HCT116 (cell line): ENCODE measurements at regions not wholly inside any gene's neighbourhood (a gene's known extent, or its start where the extent isn't known, plus 50 kb on each side); places are given as distances from the start of the nearest gene placed in this dataset.

Source experiments
- ATAC-seq: fragments of 200-7000 bp; cut with Tn5 transposase; 2 replicates; pipeline ENCODE4 v1.9.1; 2020; ENCODE audit warnings: mild to moderate bottlenecking, moderate library complexity
- BruUV-seq: library from RNA; stranded (reverse); fragments of 400-500 nt; replicated peaks from 2 replicates; lab custom pipeline; 2021; lab: Mats Ljungman, UMichigan
- CTCF ChIA-PET: fragments of 300-600 bp; sonication (Branson Sonifier 250); formaldehyde crosslinking; loops from one replicate; lab custom pipeline; 2021; ENCODE audit warnings: antibody characterized with exemption; lab: Charles Lee
- POLR2A ChIA-PET: fragments of 300-600, 350-600 bp; sonication (Branson Sonifier 250); formaldehyde crosslinking; loops from one replicate; lab custom pipeline; 2021; ENCODE audit warnings: antibody characterized with exemption; lab: Charles Lee
- RAD21 ChIA-PET, 2 experiments: fragments of 300-600 bp; sonication (Branson Sonifier 250); formaldehyde crosslinking; loops; one replicate each; lab custom pipeline; 2023; ENCODE audit warnings: low total read pairs in 2 of 2; ENCODE audit not compliant: uncharacterized antibody in 2 of 2, unreplicated experiment in 2 of 2, low non-redundant PET in 1 of 2; lab: Charles Lee
- DNase-seq: peaks from one replicate; pipeline ENCODE4 v3.0.0-alpha.2; 2010; ENCODE audit warnings: low read depth, low spot score
- H2AFZ ChIP-seq: fragments of 200-600 bp; shearing (Covaris generic), sonication (generic); 2 replicates; pipeline ENCODE4 v1.6.1; 2017; ENCODE audit warnings: low read depth, mixed run types, mixed read lengths, antibody characterized with exemption, low read length; ENCODE audit not compliant: poor library complexity, severe bottlenecking
- H3K27ac ChIP-seq: 2 replicates; pipeline ENCODE4 v1.5.1; 2012; ENCODE audit warnings: low read depth, low read length
- H3K27me3 ChIP-seq: fragments of 200-600 bp; sonication (generic); 2 replicates; pipeline ENCODE4 v1.6.1; 2016; ENCODE audit warnings: mixed run types, low read length, mixed read lengths; ENCODE audit not compliant: insufficient read depth
- H3K36me3 ChIP-seq, 2 experiments: fragments of 200-500 bp in 1 of 2; fragments of 200-600 bp in 1 of 2; sonication (Bioruptor generic) in 1 of 2; sonication (generic) in 1 of 2; 2 replicates each; pipeline versions ENCODE4 v1.5.1 to v1.6.1; 2014 to 2016; ENCODE audit warnings: low read length in 2 of 2, inconsistent platforms in 1 of 2, mixed read lengths in 1 of 2, mixed run types in 1 of 2; ENCODE audit not compliant: insufficient read depth in 2 of 2, control insufficient read depth in 1 of 2
- H3K4me1 ChIP-seq, 2 experiments: fragments of 200-600 bp in 1 of 2; sonication (generic) in 1 of 2; 2 replicates each; pipeline versions ENCODE4 v1.5.1 to v1.6.1; 2012 to 2017; ENCODE audit warnings: low read length in 2 of 2, inconsistent platforms in 1 of 2, mild to moderate bottlenecking in 1 of 2, mixed read lengths in 1 of 2, mixed run types in 1 of 2, moderate library complexity in 1 of 2; ENCODE audit not compliant: insufficient read depth in 2 of 2, control insufficient read depth in 1 of 2
- H3K4me2 ChIP-seq: fragments of 200-600 bp; sonication (generic); 2 replicates; pipeline ENCODE4 v1.6.1; 2017; ENCODE audit warnings: mixed run types, low read length, mixed read lengths
- H3K4me3 ChIP-seq, 2 experiments: fragments of 200-600 bp in 1 of 2; sonication (generic) in 1 of 2; replicated peaks in 1 of 2; 2 replicates each; pipeline ENCODE4 v1.5.1; 2011 to 2016; ENCODE audit warnings: low read length in 2 of 2, control low read depth in 1 of 2, low read depth in 1 of 2, mild to moderate bottlenecking in 1 of 2, mixed read lengths in 1 of 2, mixed run types in 1 of 2
- H3K79me2 ChIP-seq: fragments of 200-600 bp; sonication (generic); 2 replicates; pipeline ENCODE4 v1.6.1; 2017; ENCODE audit warnings: mild to moderate bottlenecking, mixed run types, low read length, moderate library complexity, mixed read lengths; ENCODE audit not compliant: insufficient read depth
- H3K9ac ChIP-seq: fragments of 200-600 bp; sonication (generic); 2 replicates; pipeline ENCODE4 v1.6.1; 2016; ENCODE audit warnings: low read length, mixed read lengths
- H3K9me2 ChIP-seq: fragments of 200-600 bp; sonication (generic), shearing (Covaris generic); 2 replicates; pipeline ENCODE4 v1.6.1; 2017; ENCODE audit warnings: mixed run types, mild to moderate bottlenecking, moderate library complexity; ENCODE audit not compliant: insufficient read depth
- H3K9me3 ChIP-seq, 2 experiments: fragments of 200-500 bp in 1 of 2; fragments of 200-600 bp in 1 of 2; sonication (Bioruptor generic) in 1 of 2; sonication (generic) in 1 of 2; 2 replicates each; pipeline ENCODE4 v1.6.1; 2014 to 2017; ENCODE audit warnings: low read length in 2 of 2, mixed read lengths in 2 of 2, inconsistent platforms in 1 of 2, low read depth in 1 of 2, mild to moderate bottlenecking in 1 of 2, mixed run types in 1 of 2, moderate library complexity in 1 of 2; ENCODE audit not compliant: control insufficient read depth in 1 of 2, insufficient read depth in 1 of 2
- H4K20me1 ChIP-seq: fragments of 200-600 bp; sonication (generic), shearing (Covaris generic); 2 replicates; pipeline ENCODE4 v1.6.1; 2017; ENCODE audit warnings: mixed run types, mild to moderate bottlenecking, moderate library complexity; ENCODE audit not compliant: insufficient read depth
- CBX3 ChIP-seq: IDR thresholded peaks from 2 replicates; pipeline ENCODE4 v1.6.1; 2012; ENCODE audit warnings: low read depth
- CTCF ChIP-seq, 3 experiments: fragments of 200-600 bp in 1 of 3; sonication (generic) in 1 of 3; IDR thresholded peaks in 2 of 3; conservative IDR thresholded peaks in 1 of 3; 2 replicates each; pipeline ENCODE4 v1.5.1; 2012 to 2017; ENCODE audit warnings: low read depth in 2 of 3, low read length in 2 of 3, antibody characterized with exemption in 1 of 3, borderline replicate concordance in 1 of 3, control low read depth in 1 of 3, mild to moderate bottlenecking in 1 of 3, mixed read lengths in 1 of 3, mixed run types in 1 of 3, moderate library complexity in 1 of 3; ENCODE audit not compliant: insufficient read depth in 1 of 3
- ELF1 ChIP-seq: IDR thresholded peaks from 2 replicates; pipeline ENCODE4 v1.6.1; 2012; ENCODE audit warnings: low read depth, borderline replicate concordance
- EZH2 ChIP-seq: fragments of 200-600 bp; sonication (generic); IDR thresholded peaks from 2 replicates; pipeline ENCODE4 v1.6.1; 2017; ENCODE audit warnings: antibody characterized with exemption, mixed run types
- EZH2phosphoT487 ChIP-seq: fragments of 200-600 bp; IDR thresholded peaks from 2 replicates; pipeline ENCODE4 v1.6.1; 2018; ENCODE audit warnings: antibody characterized with exemption, borderline replicate concordance
- JUND ChIP-seq: IDR thresholded peaks from 2 replicates; pipeline ENCODE4 v1.6.1; 2012
- REST ChIP-seq: IDR thresholded peaks from 2 replicates; pipeline ENCODE4 v1.6.1; 2012; ENCODE audit warnings: low read depth
- SP1 ChIP-seq: IDR thresholded peaks from 2 replicates; pipeline ENCODE4 v1.6.1; 2012; ENCODE audit warnings: low read depth
- YY1 ChIP-seq: IDR thresholded peaks from 2 replicates; pipeline ENCODE4 v1.6.1; 2011; ENCODE audit warnings: low read length, low read depth, moderate library complexity, mild to moderate bottlenecking; ENCODE audit not compliant: insufficient replicate concordance; ENCODE audit errors: extremely low read depth
- ZBTB33 ChIP-seq: IDR thresholded peaks from 2 replicates; pipeline ENCODE4 v1.6.1; 2011; ENCODE audit warnings: mild to moderate bottlenecking, low read length, moderate library complexity; ENCODE audit not compliant: insufficient replicate concordance; ENCODE audit errors: extremely low read depth
- ZNF274 ChIP-seq: fragments of 200-500 bp; sonication (Bioruptor generic); IDR thresholded peaks from 2 replicates; pipeline ENCODE4 v1.6.1; 2014; ENCODE audit warnings: mild to moderate bottlenecking, low read depth, low read length, inconsistent platforms
- intact Hi-C: fragments of 100-400 bp; cut with micrococcal nuclease; formaldehyde crosslinking; loops from 2 replicates; pipeline ENCODE4 v1.10.0; 2022

GRCh38 chr2:163541495-163541894 is 194.3 kb downstream of the FIGN start:
- Histone ChIP-seq H4K20me1 (no peaks in the 10 kb centered on the region), H3K36me3 (no peaks in the 10 kb centered on the region), H3K4me3 (no peak overlapping the region), H3K9me2 (no peaks in the 10 kb centered on the region), H3K9me3 (no peaks in the 10 kb centered on the region), H3K9ac (no peak overlapping the region), H3K4me2 (no peak overlapping the region), H2AFZ (no peak overlapping the region), H3K79me2 (no peaks in the 10 kb centered on the region), H3K27ac (no peak overlapping the region), H3K4me1 (no peaks in the 10 kb centered on the region), H3K27me3 (peaks cover 4% of the 10 kb centered on the region; the same call in 1 of the 2 replicates)
- DNase-seq: no peak
- ChIA-PET RAD21 (no interaction called here), POLR2A (no interaction called here), CTCF (no interaction called here)
- no peak for TF ChIP-seq REST
- no peak for TF ChIP-seq EZH2phosphoT487
- no peak for TF ChIP-seq ZNF274
- no peak for ATAC-seq
- no TSS peak for BruUV-seq
- intact Hi-C loops: no loop called here

GRCh38 chr2:163528640-163529217 is 207.1 kb downstream of the FIGN start:
- Histone ChIP-seq H3K4me3 (no peak overlapping the region), H3K9ac (no peak overlapping the region), H3K36me3 (no peaks in the 10 kb centered on the region), H4K20me1 (no peaks in the 10 kb centered on the region), H3K27ac (no peak overlapping the region), H3K9me3 (no peaks in the 10 kb centered on the region), H3K79me2 (no peaks in the 10 kb centered on the region), H3K4me1 (no peaks in the 10 kb centered on the region), H3K27me3 (peaks cover 7% of the 10 kb centered on the region; the same call in 1 of the 2 replicates), H3K4me2 (no peak overlapping the region), H2AFZ (no peak overlapping the region), H3K9me2 (no peaks in the 10 kb centered on the region)
- TF ChIP-seq EZH2 (no peak), ZBTB33 (no peak), YY1 (no peak), ELF1 (no peak), CBX3 (no peak), JUND (no peak), CTCF (IDR thresholded peaks at IDR 0.05 in 2 of 3, conservative IDR thresholded peaks at IDR 0.05 in 1 of 3; ENCODE audit: borderline replicate concordance in 1 of 3, insufficient read depth in 1 of 3, low read depth in 2 of 3, low read length in 2 of 3) (no peak), SP1 (no peak)
- ChIA-PET CTCF (no interaction called here), RAD21 (no interaction called here), POLR2A (no interaction called here)
- no TSS peak for BruUV-seq
- no peak for DNase-seq
- intact Hi-C loops: no loop called here
- no peak for ATAC-seq
